Stomach (tissue), 4 donors: ENCODE measurements at regions not wholly inside any gene's neighbourhood (a gene's known extent, or its start where the extent isn't known, plus 50 kb on each side); places are given as distances from the start of the nearest gene placed in this dataset.

Experiments
- POLR2A ChIP-seq, 4 donors: fragments of 450-650 bp; IDR thresholded peaks; one replicate each; pipeline ENCODE4 v1.6.1; 2016; ENCODE audit warnings: antibody characterized with exemption in 4 of 4, control low read depth in 2 of 4, mild to moderate bottlenecking in 1 of 4, moderate library complexity in 1 of 4
- TF ChIP-seq, protein P1 (sequence below), 7 experiments: fragments of 450-650 bp in 4 of 7; fragments of 200-600 bp in 3 of 7; sonication (generic) in 3 of 7; IDR thresholded peaks; one replicate each; pipeline ENCODE4 v1.5.1; 2016 to 2019; ENCODE audit warnings: antibody characterized with exemption in 7 of 7, control low read depth in 2 of 7, mild to moderate bottlenecking in 1 of 7

DNA sequence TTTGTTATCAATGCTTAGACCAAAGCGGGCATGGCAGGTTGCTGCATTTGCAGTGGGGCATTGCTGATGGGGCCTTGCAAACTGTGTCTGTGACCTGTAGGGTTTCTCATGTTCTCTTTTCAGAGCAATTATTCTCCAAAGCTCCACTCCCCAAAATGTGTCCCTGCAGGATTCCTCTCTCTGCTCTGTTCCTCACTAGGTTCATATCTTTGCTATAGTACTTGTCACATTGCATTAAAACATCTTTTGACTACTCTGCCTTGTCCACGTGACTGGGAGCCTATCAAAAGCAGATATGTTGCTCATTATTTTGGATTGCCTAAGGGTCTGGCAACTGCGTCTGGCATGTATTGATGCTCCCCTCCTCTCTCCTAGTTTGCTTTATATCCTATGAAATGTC, 177.7 kb upstream of the MID1 start:
- TF ChIP-seq POLR2A (IDR thresholded peaks at IDR 0.05), result no peak
- TF ChIP-seq, protein P1, sequence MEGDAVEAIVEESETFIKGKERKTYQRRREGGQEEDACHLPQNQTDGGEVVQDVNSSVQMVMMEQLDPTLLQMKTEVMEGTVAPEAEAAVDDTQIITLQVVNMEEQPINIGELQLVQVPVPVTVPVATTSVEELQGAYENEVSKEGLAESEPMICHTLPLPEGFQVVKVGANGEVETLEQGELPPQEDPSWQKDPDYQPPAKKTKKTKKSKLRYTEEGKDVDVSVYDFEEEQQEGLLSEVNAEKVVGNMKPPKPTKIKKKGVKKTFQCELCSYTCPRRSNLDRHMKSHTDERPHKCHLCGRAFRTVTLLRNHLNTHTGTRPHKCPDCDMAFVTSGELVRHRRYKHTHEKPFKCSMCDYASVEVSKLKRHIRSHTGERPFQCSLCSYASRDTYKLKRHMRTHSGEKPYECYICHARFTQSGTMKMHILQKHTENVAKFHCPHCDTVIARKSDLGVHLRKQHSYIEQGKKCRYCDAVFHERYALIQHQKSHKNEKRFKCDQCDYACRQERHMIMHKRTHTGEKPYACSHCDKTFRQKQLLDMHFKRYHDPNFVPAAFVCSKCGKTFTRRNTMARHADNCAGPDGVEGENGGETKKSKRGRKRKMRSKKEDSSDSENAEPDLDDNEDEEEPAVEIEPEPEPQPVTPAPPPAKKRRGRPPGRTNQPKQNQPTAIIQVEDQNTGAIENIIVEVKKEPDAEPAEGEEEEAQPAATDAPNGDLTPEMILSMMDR (IDR thresholded peaks at IDR 0.05), result no peak
